LNCaP clone FGC (cell line): ENCODE measurements at regions not wholly inside any gene's neighbourhood (a gene's known extent, or its start where the extent isn't known, plus 50 kb on each side); places are given as distances from the start of the nearest gene placed in this dataset.
"Not testable (repeated sequence)": the region's sequence is repeated elsewhere in the genome, so short reads cannot be mapped to it uniquely, and the experiment has no call there.

Source experiments
- DNase-seq: peaks from one replicate; pipeline ENCODE4 v3.0.0-alpha.2; 2011; ENCODE audit warnings: low read depth
- H3K4me3 ChIP-seq: 2 replicates; pipeline ENCODE4 v1.5.1; 2011; ENCODE audit warnings: mild to moderate bottlenecking, low read depth, low read length, control low read depth
- CTCF ChIP-seq: IDR thresholded peaks from 2 replicates; pipeline ENCODE4 v1.5.1; 2012; ENCODE audit warnings: mild to moderate bottlenecking; ENCODE audit not compliant: control insufficient read depth, insufficient read depth; ENCODE audit errors: extremely low read depth

GRCh38 chr7:12016439-12016838 is 184.4 kb upstream of the THSD7A start:
- DNase-seq: no peak
- no peak for TF ChIP-seq CTCF
- H3K4me3 ChIP-seq: no peak overlapping the region

- no peak for TF ChIP-seq CTCF
- no peak overlapping the region for H3K4me3 ChIP-seq
- no peak for DNase-seq
These were observed 185.0 kb upstream of the THSD7A start for GRCh38 chr7:12017046-12017445.

- DNase-seq, H3K4me3 ChIP-seq: not testable (repeated sequence)
These were observed 189.1 kb upstream of the TMEM106B start for GRCh38 chr7:12022011-12022410.

GRCh38 chr7:12025246-12025645 is 185.8 kb upstream of the TMEM106B start:
- no peak for TF ChIP-seq CTCF
- H3K4me3 ChIP-seq: no peak overlapping the region
- no peak for DNase-seq

GRCh38 chr7:12028508-12028907 is 182.6 kb upstream of the TMEM106B start:
- TF ChIP-seq CTCF: no peak
- no peak for DNase-seq
- no peak overlapping the region for H3K4me3 ChIP-seq

GRCh38 chr7:12030116-12030515 is 181.0 kb upstream of the TMEM106B start:
- TF ChIP-seq CTCF: no peak
- no peak overlapping the region for H3K4me3 ChIP-seq
- DNase-seq: no peak

GRCh38 chr7:12031186-12031585 is 179.9 kb upstream of the TMEM106B start:
- no peak for TF ChIP-seq CTCF
- no peak overlapping the region for H3K4me3 ChIP-seq
- no peak for DNase-seq

GRCh38 chr7:12031638-12032037 is 179.5 kb upstream of the TMEM106B start:
- no peak for TF ChIP-seq CTCF
- no peak overlapping the region for H3K4me3 ChIP-seq
- no peak for DNase-seq
